ENCODE measurements at regions not wholly inside any gene's neighbourhood (a gene's known extent, or its start where the extent isn't known, plus 50 kb on each side); places are given as distances from the start of the nearest gene placed in this dataset.

GRCh38 chr2:129719335-129719734, 260.1 kb upstream of the RAB6C start:
- TF ChIP-seq CTCF (IDR thresholded peaks at IDR 0.05; ENCODE audit: extremely low read depth in 1 of 2, insufficient read depth in 1 of 2, low read depth in 1 of 2, low read length in 2 of 2) (no peak), MAX (IDR thresholded peaks at IDR 0.05; ENCODE audit: insufficient read depth, insufficient read length) (no peak), FOS (IDR thresholded peaks at IDR 0.05; ENCODE audit: borderline replicate concordance, insufficient read depth, low read length) (no peak)
